ENCODE measurements at regions not wholly inside any gene's neighbourhood (a gene's known extent, or its start where the extent isn't known, plus 50 kb on each side); places are given as distances from the start of the nearest gene placed in this dataset.

DNA sequence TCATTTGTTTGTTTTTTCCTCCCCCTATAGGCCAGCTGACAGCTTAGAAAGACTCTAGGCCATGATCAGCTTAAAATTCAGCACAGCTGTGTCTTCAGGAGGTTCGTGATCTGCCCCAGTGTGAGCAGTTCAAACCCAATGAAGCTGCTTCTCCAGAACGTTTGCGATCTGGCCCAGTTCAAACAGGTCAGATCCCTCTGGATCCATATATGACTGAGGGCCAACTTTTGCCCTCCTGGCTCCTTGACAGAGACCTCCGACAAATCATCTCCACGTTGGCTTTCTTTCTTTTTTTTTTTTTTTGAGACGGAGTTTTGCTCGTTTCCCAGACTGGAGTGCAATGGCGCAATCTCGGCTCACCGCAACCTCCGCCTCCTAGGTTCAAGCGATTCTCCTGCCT is 50.2 kb upstream of the ATF7IP2 start (continued):
- TF ChIP-seq USF2 (IDR thresholded peaks at IDR 0.05; ENCODE audit: low read length) (no peak), PHF8 (conservative IDR thresholded peaks at IDR 0.05; ENCODE audit: low read depth, low read length) (no peak), NANOG (IDR thresholded peaks at IDR 0.05; ENCODE audit: insufficient read depth, low read depth, low read length, poor library complexity, severe bottlenecking) (no peak)

Data from H1 (cell line).